Endothelial cell of umbilical vein (primary cell): ENCODE measurements at regions not wholly inside any gene's neighbourhood (a gene's known extent, or its start where the extent isn't known, plus 50 kb on each side); places are given as distances from the start of the nearest gene placed in this dataset.

Experiments used
- BruUV-seq: library from RNA; stranded (reverse); fragments of 400-500 nt; replicated peaks from 2 replicates; lab custom pipeline; 2021; lab: Mats Ljungman, UMichigan
- CTCF ChIA-PET: fragments of 300-600, 350-600 bp; sonication (Branson Sonifier 250); formaldehyde crosslinking; loops from one replicate; lab custom pipeline; 2021; ENCODE audit warnings: antibody characterized with exemption, inconsistent platforms; lab: Charles Lee
- POLR2A ChIA-PET: fragments of 300-600, 350-600 bp; sonication (Branson Sonifier 250); formaldehyde crosslinking; loops from one replicate; lab custom pipeline; 2021; ENCODE audit warnings: antibody characterized with exemption, inconsistent platforms; lab: Charles Lee
- DNase-seq: peaks from one replicate; pipeline ENCODE4 v3.0.0-alpha.2; 2011; ENCODE audit warnings: low read depth, low spot score
- FAIRE-seq: peaks from 2 replicates; lab custom pipeline; 2011; peaks lifted over from hg19 to GRCh38; lab: Jason Lieb, UNC
- H2AFZ ChIP-seq: 2 replicates; pipeline ENCODE4 v1.6.0; 2012; ENCODE audit warnings: low read depth, low read length, control low read depth, inconsistent platforms
- H3K27ac ChIP-seq: 2 replicates; pipeline ENCODE4 v1.5.1; 2011; ENCODE audit warnings: low read depth, mild to moderate bottlenecking, control low read depth, low read length, moderate library complexity; ENCODE audit not compliant: insufficient read depth
- H3K27me3 ChIP-seq, 2 experiments: 2 replicates each; pipeline versions ENCODE4 v1.6.0 to v1.6.1; 2011; ENCODE audit warnings: low read length in 2 of 2, mixed read lengths in 1 of 2; ENCODE audit not compliant: control insufficient read depth in 2 of 2, insufficient read depth in 2 of 2
- H3K36me3 ChIP-seq, 2 experiments: 2 replicates in 1 of 2; 3 replicates in 1 of 2; pipeline ENCODE4 v1.5.1; 2011; ENCODE audit warnings: low read length in 2 of 2, mild to moderate bottlenecking in 1 of 2, moderate library complexity in 1 of 2; ENCODE audit not compliant: control insufficient read depth in 2 of 2, insufficient read depth in 2 of 2; ENCODE audit errors: extremely low read depth in 1 of 2
- H3K4me1 ChIP-seq: 3 replicates; pipeline ENCODE4 v1.5.1; 2011; ENCODE audit warnings: mild to moderate bottlenecking, low read length; ENCODE audit not compliant: control insufficient read depth, insufficient read depth; ENCODE audit errors: extremely low read depth
- H3K4me2 ChIP-seq: 2 replicates; pipeline ENCODE4 v1.6.1; 2011; ENCODE audit warnings: low read length, control low read depth, mixed read lengths; ENCODE audit not compliant: insufficient read depth
- H3K4me3 ChIP-seq, 3 experiments: fragments of 200-600 bp in 1 of 3; sonication (generic), shearing (Covaris generic) in 1 of 3; replicated peaks in 1 of 3; 2 replicates each; pipeline ENCODE4 v1.5.1; 2011 to 2016; ENCODE audit warnings: control low read depth in 3 of 3, low read length in 3 of 3, mild to moderate bottlenecking in 2 of 3, inconsistent platforms in 1 of 3, low read depth in 1 of 3, moderate library complexity in 1 of 3; ENCODE audit not compliant: insufficient read depth in 1 of 3
- H3K79me2 ChIP-seq: 2 replicates; pipeline ENCODE4 v1.6.0; 2012; ENCODE audit warnings: low read length, inconsistent platforms; ENCODE audit not compliant: control insufficient read depth, insufficient read depth
- H3K9ac ChIP-seq: replicated peaks from 2 replicates; pipeline ENCODE3; 2011; ENCODE audit warnings: low read length, control low read depth; ENCODE audit not compliant: insufficient read depth; ENCODE audit errors: extremely low read depth
- H3K9me1 ChIP-seq: replicated peaks from 3 replicates; pipeline ENCODE4 v1.6.0; 2011; ENCODE audit warnings: mild to moderate bottlenecking, low read length; ENCODE audit not compliant: control insufficient read depth, insufficient read depth; ENCODE audit errors: extremely low read depth
- H3K9me3 ChIP-seq: replicated peaks from 2 replicates; pipeline ENCODE4 v1.5.1; 2012; ENCODE audit warnings: low read length, inconsistent platforms; ENCODE audit not compliant: control insufficient read depth, insufficient read depth
- H4K20me1 ChIP-seq: replicated peaks from 2 replicates; pipeline ENCODE3; 2011; ENCODE audit warnings: mild to moderate bottlenecking, low read length; ENCODE audit not compliant: control insufficient read depth, insufficient read depth; ENCODE audit errors: extremely low read depth
- CTCF ChIP-seq, 2 donors: IDR thresholded peaks; 1 replicate in 1 of 2; 2 replicates in 1 of 2; pipeline ENCODE4 v1.5.1; 2011; ENCODE audit warnings: low read length in 2 of 2, mild to moderate bottlenecking in 2 of 2, moderate library complexity in 2 of 2, control low read depth in 1 of 2, inconsistent platforms in 1 of 2, low read depth in 1 of 2; ENCODE audit not compliant: insufficient read depth in 1 of 2; ENCODE audit errors: extremely low read depth in 1 of 2
- GATA2 ChIP-seq: IDR thresholded peaks from 2 replicates; pipeline ENCODE4 v1.7.0; 2011; ENCODE audit warnings: low read depth, mild to moderate bottlenecking, moderate library complexity, mixed read lengths, low read length; ENCODE audit not compliant: insufficient read length, insufficient read depth
- JUN ChIP-seq: IDR thresholded peaks from 2 replicates; pipeline ENCODE4 v1.6.1; 2011; ENCODE audit warnings: borderline replicate concordance, low read depth; ENCODE audit not compliant: insufficient read length, insufficient read depth
- MYC ChIP-seq: IDR thresholded peaks from one replicate; pipeline ENCODE4 v1.6.1; 2011; ENCODE audit warnings: mild to moderate bottlenecking, low read depth, low read length
- dilution Hi-C: fragments of 300-500 bp; cut with MboI; formaldehyde crosslinking; loops from one replicate; pipeline ENCODE4 v1.15.0; 2019; ENCODE audit warnings: low sequenced_read_pairs; ENCODE audit not compliant: extremely low pct_ligation_motif_present
- intact Hi-C: fragments of 100-400 bp; cut with micrococcal nuclease; formaldehyde crosslinking; loops from one replicate; pipeline ENCODE4 v1.10.0; 2022

GRCh38 chr20:7031222-7031621 lies 263.7 kb downstream of the BMP2 start:
- FAIRE-seq = no peak
- CTCF ChIA-PET = interaction anchor here (1.1 kb wide), 1 partner anchor 255 kb away, joined by 4 read pairs; no protein-coding TSS in a partner anchor
- H3K9ac ChIP-seq = no peak overlapping the region

GRCh38 chr20:7038029-7038428 lies 270.5 kb downstream of the BMP2 start:
- Histone ChIP-seq H2AFZ (no peak overlapping the region), H3K79me2 (no peaks in the 10 kb centered on the region), H3K4me2 (no peak overlapping the region), H3K36me3 (no peaks in the 10 kb centered on the region), H3K4me1 (no peaks in the 10 kb centered on the region), H3K9me3 (no peaks in the 10 kb centered on the region), H3K9me1 (no peaks in the 10 kb centered on the region), H3K9ac (no peak overlapping the region), H4K20me1 (no peaks in the 10 kb centered on the region), H3K27ac (no peak overlapping the region), H3K27me3 (no peaks in the 10 kb centered on the region), H3K4me3 (no peak overlapping the region)
- BruUV-seq = no TSS peak
- DNase-seq (no peak), FAIRE-seq (no peak)
- dilution Hi-C loops (no loop called here), intact Hi-C loops (no loop called here)
- POLR2A ChIA-PET = no interaction called here
- TF ChIP-seq GATA2 (no peak), MYC (no peak)
- CTCF ChIA-PET = no interaction called here

More at GRCh38 chr20:7031222-7031621, 263.7 kb downstream of the BMP2 start:
- no peak for DNase-seq
- Histone ChIP-seq H3K79me2 (no peaks in the 10 kb centered on the region), H3K4me1 (no peaks in the 10 kb centered on the region), H2AFZ (no peak overlapping the region), H3K27me3 (no peaks in the 10 kb centered on the region), H3K4me2 (no peak overlapping the region), H3K36me3 (no peaks in the 10 kb centered on the region), H3K4me3 (no peak overlapping the region), H4K20me1 (no peaks in the 10 kb centered on the region), H3K9me1 (no peaks in the 10 kb centered on the region), H3K27ac (no peak overlapping the region), H3K9me3 (no peaks in the 10 kb centered on the region)
- no TSS peak for BruUV-seq
- intact Hi-C loops (no loop called here), dilution Hi-C loops (no loop called here)
- POLR2A ChIA-PET = no interaction called here
- TF ChIP-seq CTCF (IDR thresholded peaks at IDR 0.05; ENCODE audit: extremely low read depth in 1 of 2, insufficient read depth in 1 of 2, low read depth in 1 of 2, low read length in 2 of 2) (peak in 1 of 2 donors; percentile 22), JUN (no peak)
